ENCODE measurements at regions not wholly inside any gene's neighbourhood (a gene's known extent, or its start where the extent isn't known, plus 50 kb on each side); places are given as distances from the start of the nearest gene placed in this dataset.

GRCh38 chr13:80604098-80604497 is 263.2 kb upstream of the SPRY2 start (continued):
- no peak for TF ChIP-seq CTCF (IDR thresholded peaks at IDR 0.05; ENCODE audit: low read depth, low read length, missing input control)

GRCh38 chr13:80603351-80603750 is 262.4 kb upstream of the SPRY2 start:
- Histone ChIP-seq H3K4me3 (ENCODE audit: low read depth in 1 of 3, low read length in 3 of 3) (no peak overlapping the region), H3K9me3 (ENCODE audit: control insufficient read depth in 4 of 4, low read length in 3 of 4) (no peaks in the 10 kb centered on the region), H3K27me3 (ENCODE audit: control insufficient read depth in 4 of 4, insufficient read depth in 4 of 4, low read length in 3 of 4) (no peaks in the 10 kb centered on the region), H3K27ac (ENCODE audit: low read depth in 1 of 2, low read length in 2 of 2) (no peak overlapping the region), H3K9ac (ENCODE audit: low read depth in 1 of 2, low read length in 2 of 2) (no peak overlapping the region), H3K4me1 (ENCODE audit: control insufficient read depth in 4 of 4, insufficient read depth in 4 of 4, low read length in 3 of 4) (no peaks in the 10 kb centered on the region), H3K36me3 (ENCODE audit: control insufficient read depth in 4 of 4, insufficient read depth in 3 of 4, low read depth in 1 of 4, low read length in 3 of 4) (no peaks in the 10 kb centered on the region)
- 35% methylated on average over 1 of the region's 1 CpG for WGBS
- TF ChIP-seq RAD21 (IDR thresholded peaks at IDR 0.05) (no peak), FOXA1 (IDR thresholded peaks at IDR 0.05) (no peak), YY1 (IDR thresholded peaks at IDR 0.05) (no peak), GABPA (IDR thresholded peaks at IDR 0.05 in 1 of 2, conservative IDR thresholded peaks at IDR 0.05 in 1 of 2) (no peak), MAX (IDR thresholded peaks at IDR 0.05) (no peak), HNF4A (conservative IDR thresholded peaks at IDR 0.05) (no peak), JUND (IDR thresholded peaks at IDR 0.05) (no peak), EGR1 (IDR thresholded peaks at IDR 0.05; ENCODE audit: low read depth in 2 of 2) (no peak), REST (IDR thresholded peaks at IDR 0.05) (no peak), FOXA2 (IDR thresholded peaks at IDR 0.05) (no peak), CTCF (IDR thresholded peaks at IDR 0.05; ENCODE audit: low read depth, low read length, missing input control) (no peak), NR2F2 (IDR thresholded peaks at IDR 0.05) (no peak), SP1 (IDR thresholded peaks at IDR 0.05) (no peak), ZBTB33 (IDR thresholded peaks at IDR 0.05) (no peak), ATF3 (IDR thresholded peaks at IDR 0.05) (no peak), RXRA (IDR thresholded peaks at IDR 0.05) (no peak), TAF1 (conservative IDR thresholded peaks at IDR 0.05) (no peak), HNF4G (IDR thresholded peaks at IDR 0.05) (no peak)
- DNase-seq (ENCODE audit: low spot score) = no peak
